SK-N-SH (cell line): ENCODE measurements at regions not wholly inside any gene's neighbourhood (a gene's known extent, or its start where the extent isn't known, plus 50 kb on each side); places are given as distances from the start of the nearest gene placed in this dataset.

Experiments
- CTCF ChIA-PET: fragments of 300-600, 350-600 bp; formaldehyde crosslinking; extraction: SDS; loops from one replicate; lab custom pipeline; 2021; lab: Yijun Ruan, JAX
- POLR2A ChIA-PET: fragments of 350-600 bp; sonication (Branson Sonifier 250); formaldehyde crosslinking; extraction: SDS; loops from one replicate; lab custom pipeline; 2020; ENCODE audit warnings: antibody characterized with exemption, inconsistent platforms; lab: Yijun Ruan, JAX
- DNase-seq: peaks from one replicate; pipeline ENCODE4 v3.0.0; 2012
- H2AFZ ChIP-seq: fragments of 200-600 bp; sonication (generic); 2 replicates; pipeline ENCODE4 v1.8.1; 2016; ENCODE audit warnings: antibody characterized with exemption, mild to moderate bottlenecking, low read depth
- H3F3A ChIP-seq: fragments of 200-600 bp; sonication (generic); replicated peaks from 2 replicates; pipeline ENCODE3; 2016; ENCODE audit warnings: antibody characterized with exemption, mild to moderate bottlenecking; ENCODE audit not compliant: insufficient read depth
- H3K27ac ChIP-seq, 2 experiments: fragments of 200-500 bp in 1 of 2; fragments of 200-600 bp in 1 of 2; sonication (Bioruptor generic) in 1 of 2; sonication (generic), shearing (Covaris generic) in 1 of 2; 2 replicates each; pipeline versions ENCODE4 v1.5.1 to v1.6.1; 2014 to 2016; ENCODE audit warnings: low read depth in 2 of 2, inconsistent platforms in 1 of 2, low read length in 1 of 2, mild to moderate bottlenecking in 1 of 2, mixed read lengths in 1 of 2
- H3K27me3 ChIP-seq: fragments of 200-600 bp; sonication (generic), shearing (Covaris generic); 2 replicates; pipeline ENCODE4 v1.6.1; 2016; ENCODE audit warnings: mixed run types; ENCODE audit not compliant: insufficient read depth
- H3K36me3 ChIP-seq, 2 experiments: fragments of 200-500 bp in 1 of 2; fragments of 200-600 bp in 1 of 2; sonication (Bioruptor generic) in 1 of 2; sonication (generic) in 1 of 2; replicated peaks in 1 of 2; 2 replicates each; pipeline versions ENCODE3 to v1.5.1; 2014 to 2016; ENCODE audit warnings: low read length in 1 of 2, mild to moderate bottlenecking in 1 of 2; ENCODE audit not compliant: insufficient read depth in 2 of 2, control insufficient read depth in 1 of 2
- H3K4me1 ChIP-seq, 2 experiments: fragments of 200-500 bp in 1 of 2; fragments of 200-600 bp in 1 of 2; sonication (Bioruptor generic) in 1 of 2; sonication (generic), shearing (Covaris generic) in 1 of 2; 2 replicates each; pipeline versions ENCODE4 v1.5.1 to v1.6.1; 2014 to 2016; ENCODE audit warnings: low read depth in 1 of 2, low read length in 1 of 2, mixed run types in 1 of 2; ENCODE audit not compliant: insufficient read depth in 2 of 2, control insufficient read depth in 1 of 2
- H3K4me2 ChIP-seq: fragments of 200-600 bp; sonication (generic), shearing (Covaris generic); 2 replicates; pipeline ENCODE4 v1.6.1; 2017; ENCODE audit warnings: mixed run types
- H3K4me3 ChIP-seq, 2 experiments: fragments of 200-500 bp in 1 of 2; fragments of 200-600 bp in 1 of 2; sonication (Bioruptor generic) in 1 of 2; sonication (generic), shearing (Covaris generic) in 1 of 2; 2 replicates each; pipeline versions ENCODE4 v1.5.1 to v1.8.1; 2014 to 2016; ENCODE audit warnings: low read depth in 2 of 2, inconsistent platforms in 1 of 2, low read length in 1 of 2, mild to moderate bottlenecking in 1 of 2, mixed read lengths in 1 of 2, moderate library complexity in 1 of 2
- H3K79me2 ChIP-seq: fragments of 200-600 bp; sonication (generic); 2 replicates; pipeline ENCODE4 v1.8.1; 2017; ENCODE audit warnings: mild to moderate bottlenecking; ENCODE audit not compliant: insufficient read depth
- H3K9ac ChIP-seq: fragments of 200-600 bp; sonication (generic); 2 replicates; pipeline ENCODE4 v1.6.1; 2017; ENCODE audit warnings: mixed run types
- H3K9me2 ChIP-seq: fragments of 200-600 bp; sonication (generic); 2 replicates; pipeline ENCODE4 v1.6.1; 2017; ENCODE audit warnings: mixed run types
- H3K9me3 ChIP-seq: fragments of 200-600 bp; sonication (generic); 2 replicates; pipeline ENCODE4 v1.6.1; 2017; ENCODE audit warnings: mixed run types, mild to moderate bottlenecking, moderate library complexity
- H4K20me1 ChIP-seq: fragments of 200-600 bp; sonication (generic); 2 replicates; pipeline ENCODE4 v1.6.1; 2017; ENCODE audit warnings: mild to moderate bottlenecking, mixed run types; ENCODE audit not compliant: insufficient read depth
- EZH2phosphoT487 ChIP-seq: fragments of 200-600 bp; sonication (generic); IDR thresholded peaks from 2 replicates; pipeline ENCODE4 v1.6.1; 2017; ENCODE audit warnings: low read depth, mixed run types, mild to moderate bottlenecking, antibody characterized with exemption, moderate library complexity, borderline replicate concordance
- GABPA ChIP-seq: IDR thresholded peaks from 2 replicates; pipeline ENCODE4 v1.4.0; 2012; ENCODE audit warnings: low read depth, mild to moderate bottlenecking
- JUND ChIP-seq: IDR thresholded peaks from 2 replicates; pipeline ENCODE4 v1.4.0; 2012
- MEF2A ChIP-seq: IDR thresholded peaks from 2 replicates; pipeline ENCODE4 v1.4.0; 2012; ENCODE audit warnings: low read depth, borderline replicate concordance
- RXRA ChIP-seq: IDR thresholded peaks from 2 replicates; pipeline ENCODE4 v1.4.0; 2012; ENCODE audit warnings: low read depth, mild to moderate bottlenecking, borderline replicate concordance
- SIN3A ChIP-seq: IDR thresholded peaks from 2 replicates; pipeline ENCODE4 v1.6.1; 2012; ENCODE audit warnings: low read depth, mild to moderate bottlenecking, low read length, moderate library complexity, borderline replicate concordance
- TCF12 ChIP-seq: IDR thresholded peaks from 2 replicates; pipeline ENCODE4 v1.4.0; 2012
- TEAD4 ChIP-seq: IDR thresholded peaks from 2 replicates; pipeline ENCODE4 v1.4.0; 2012; ENCODE audit warnings: mild to moderate bottlenecking, borderline replicate concordance; ENCODE audit not compliant: insufficient read depth
- YY1 ChIP-seq: IDR thresholded peaks from 2 replicates; pipeline ENCODE4 v1.4.0; 2012; ENCODE audit warnings: low read depth, mild to moderate bottlenecking
- TF ChIP-seq, protein P1 (sequence below): IDR thresholded peaks from 2 replicates; pipeline ENCODE4 v1.4.0; 2012; ENCODE audit warnings: low read depth, borderline replicate concordance
- TF ChIP-seq, protein P2 (sequence below): IDR thresholded peaks from 2 replicates; pipeline ENCODE4 v1.4.0; 2012; ENCODE audit warnings: low read depth
- TF ChIP-seq, protein P3 (sequence below): fragments of 150-350 bp; IDR thresholded peaks from 2 replicates; pipeline ENCODE4 v1.6.1; 2016; ENCODE audit warnings: mild to moderate bottlenecking, low read depth, low read length
- TF ChIP-seq, protein P4 (sequence below): IDR thresholded peaks from 2 replicates; pipeline ENCODE4 v1.4.0; 2012; ENCODE audit warnings: low read depth, borderline replicate concordance
- TF ChIP-seq, protein P5 (sequence below): IDR thresholded peaks from 2 replicates; pipeline ENCODE4; 2012
- TF ChIP-seq, protein P6 (sequence below): IDR thresholded peaks from 2 replicates; pipeline ENCODE4 v1.6.1; 2012; ENCODE audit warnings: mild to moderate bottlenecking, low read depth, low read length, moderate library complexity

DNA sequence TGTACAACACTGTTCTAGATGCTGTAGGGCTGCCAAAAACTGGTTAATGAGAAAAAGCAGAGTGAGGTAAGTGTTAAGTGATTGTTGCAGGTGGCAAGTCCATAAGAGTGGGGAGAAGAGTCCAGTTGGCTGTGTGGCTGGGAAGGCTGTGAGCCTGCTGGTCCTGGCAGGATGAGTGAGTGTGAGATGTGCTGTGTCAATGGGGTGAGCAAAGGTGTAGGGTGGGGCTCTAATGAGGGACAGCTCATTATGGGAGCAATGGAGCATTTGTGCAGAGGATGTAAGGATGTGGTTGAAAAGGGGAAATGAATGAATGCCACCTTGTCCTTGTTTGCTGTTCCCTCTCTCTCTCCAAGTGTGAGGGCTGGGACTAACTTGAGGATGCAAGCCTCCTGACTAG is 145.3 kb upstream of the ROPN1 start:
- Histone ChIP-seq H3K4me3 (no peak overlapping the region), H4K20me1 (peaks cover 12% of the 10 kb centered on the region; the same call in 1 of the 2 replicates), H3K36me3 (no peaks in the 10 kb centered on the region), H3K9ac (no peak overlapping the region), H3K4me1 (peaks cover 6 to 12% of the 10 kb centered on the region in 2 experiments; a peak in 1 of 4 replicates), H3K27ac (no peak overlapping the region), H2AFZ (no peak overlapping the region), H3K9me3 (no peaks in the 10 kb centered on the region), H3K4me2 (no peak overlapping the region), H3K9me2 (no peaks in the 10 kb centered on the region), H3K27me3 (no peaks in the 10 kb centered on the region), H3F3A (no peaks in the 10 kb centered on the region), H3K79me2 (peaks cover 5% of the 10 kb centered on the region; the same call in 1 of the 2 replicates)
- CTCF ChIA-PET: no interaction called here
- no peak for DNase-seq
- TF ChIP-seq MEF2A (no peak), JUND (no peak), TCF12 (no peak), SIN3A (no peak), GABPA (no peak), TEAD4 (no peak)
- TF ChIP-seq, protein P1, sequence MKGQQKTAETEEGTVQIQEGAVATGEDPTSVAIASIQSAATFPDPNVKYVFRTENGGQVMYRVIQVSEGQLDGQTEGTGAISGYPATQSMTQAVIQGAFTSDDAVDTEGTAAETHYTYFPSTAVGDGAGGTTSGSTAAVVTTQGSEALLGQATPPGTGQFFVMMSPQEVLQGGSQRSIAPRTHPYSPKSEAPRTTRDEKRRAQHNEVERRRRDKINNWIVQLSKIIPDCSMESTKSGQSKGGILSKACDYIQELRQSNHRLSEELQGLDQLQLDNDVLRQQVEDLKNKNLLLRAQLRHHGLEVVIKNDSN: no peak
- POLR2A ChIA-PET: no interaction called here

DNA sequence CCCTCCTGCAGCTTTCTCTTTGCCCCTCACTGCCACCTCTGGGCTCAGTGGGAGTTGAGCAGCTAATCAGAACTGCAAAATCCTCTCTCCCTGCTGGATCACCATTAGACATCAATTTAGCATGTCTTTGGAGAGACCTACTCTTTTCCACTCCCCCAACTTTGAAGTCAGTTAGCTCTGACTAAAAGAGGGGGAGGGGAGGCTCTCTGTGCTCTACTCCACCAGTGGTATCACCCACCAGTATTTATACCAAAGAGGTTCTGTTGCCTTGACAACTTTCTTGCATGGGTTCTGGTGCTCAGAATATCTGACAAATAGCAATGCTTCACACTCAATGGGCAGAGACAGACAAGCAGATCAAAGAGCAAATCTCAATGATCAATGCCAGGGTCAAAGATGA is 146.2 kb upstream of the ROPN1 start:
- H3K4me3 ChIP-seq: no peak overlapping the region
- peaks cover 6 to 9% of the 10 kb centered on the region in 2 experiments; a peak in 1 of 4 replicates for H3K4me1 ChIP-seq
- H2AFZ ChIP-seq: no peak overlapping the region
- TF ChIP-seq TEAD4 (no peak), TCF12 (no peak), RXRA (no peak), EZH2phosphoT487 (no peak), YY1 (no peak)
- TF ChIP-seq, protein P1: no peak
- TF ChIP-seq, protein P2, sequence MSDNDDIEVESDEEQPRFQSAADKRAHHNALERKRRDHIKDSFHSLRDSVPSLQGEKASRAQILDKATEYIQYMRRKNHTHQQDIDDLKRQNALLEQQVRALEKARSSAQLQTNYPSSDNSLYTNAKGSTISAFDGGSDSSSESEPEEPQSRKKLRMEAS: no peak
- TF ChIP-seq, protein P3, sequence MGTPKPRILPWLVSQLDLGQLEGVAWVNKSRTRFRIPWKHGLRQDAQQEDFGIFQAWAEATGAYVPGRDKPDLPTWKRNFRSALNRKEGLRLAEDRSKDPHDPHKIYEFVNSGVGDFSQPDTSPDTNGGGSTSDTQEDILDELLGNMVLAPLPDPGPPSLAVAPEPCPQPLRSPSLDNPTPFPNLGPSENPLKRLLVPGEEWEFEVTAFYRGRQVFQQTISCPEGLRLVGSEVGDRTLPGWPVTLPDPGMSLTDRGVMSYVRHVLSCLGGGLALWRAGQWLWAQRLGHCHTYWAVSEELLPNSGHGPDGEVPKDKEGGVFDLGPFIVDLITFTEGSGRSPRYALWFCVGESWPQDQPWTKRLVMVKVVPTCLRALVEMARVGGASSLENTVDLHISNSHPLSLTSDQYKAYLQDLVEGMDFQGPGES: no peak
- TF ChIP-seq, protein P4, sequence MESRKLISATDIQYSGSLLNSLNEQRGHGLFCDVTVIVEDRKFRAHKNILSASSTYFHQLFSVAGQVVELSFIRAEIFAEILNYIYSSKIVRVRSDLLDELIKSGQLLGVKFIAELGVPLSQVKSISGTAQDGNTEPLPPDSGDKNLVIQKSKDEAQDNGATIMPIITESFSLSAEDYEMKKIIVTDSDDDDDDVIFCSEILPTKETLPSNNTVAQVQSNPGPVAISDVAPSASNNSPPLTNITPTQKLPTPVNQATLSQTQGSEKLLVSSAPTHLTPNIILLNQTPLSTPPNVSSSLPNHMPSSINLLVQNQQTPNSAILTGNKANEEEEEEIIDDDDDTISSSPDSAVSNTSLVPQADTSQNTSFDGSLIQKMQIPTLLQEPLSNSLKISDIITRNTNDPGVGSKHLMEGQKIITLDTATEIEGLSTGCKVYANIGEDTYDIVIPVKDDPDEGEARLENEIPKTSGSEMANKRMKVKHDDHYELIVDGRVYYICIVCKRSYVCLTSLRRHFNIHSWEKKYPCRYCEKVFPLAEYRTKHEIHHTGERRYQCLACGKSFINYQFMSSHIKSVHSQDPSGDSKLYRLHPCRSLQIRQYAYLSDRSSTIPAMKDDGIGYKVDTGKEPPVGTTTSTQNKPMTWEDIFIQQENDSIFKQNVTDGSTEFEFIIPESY: no peak
- TF ChIP-seq, protein P5, sequence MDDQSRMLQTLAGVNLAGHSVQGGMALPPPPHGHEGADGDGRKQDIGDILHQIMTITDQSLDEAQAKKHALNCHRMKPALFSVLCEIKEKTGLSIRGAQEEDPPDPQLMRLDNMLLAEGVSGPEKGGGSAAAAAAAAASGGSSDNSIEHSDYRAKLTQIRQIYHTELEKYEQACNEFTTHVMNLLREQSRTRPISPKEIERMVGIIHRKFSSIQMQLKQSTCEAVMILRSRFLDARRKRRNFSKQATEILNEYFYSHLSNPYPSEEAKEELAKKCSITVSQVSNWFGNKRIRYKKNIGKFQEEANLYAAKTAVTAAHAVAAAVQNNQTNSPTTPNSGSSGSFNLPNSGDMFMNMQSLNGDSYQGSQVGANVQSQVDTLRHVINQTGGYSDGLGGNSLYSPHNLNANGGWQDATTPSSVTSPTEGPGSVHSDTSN: no peak
- TF ChIP-seq, protein P6, sequence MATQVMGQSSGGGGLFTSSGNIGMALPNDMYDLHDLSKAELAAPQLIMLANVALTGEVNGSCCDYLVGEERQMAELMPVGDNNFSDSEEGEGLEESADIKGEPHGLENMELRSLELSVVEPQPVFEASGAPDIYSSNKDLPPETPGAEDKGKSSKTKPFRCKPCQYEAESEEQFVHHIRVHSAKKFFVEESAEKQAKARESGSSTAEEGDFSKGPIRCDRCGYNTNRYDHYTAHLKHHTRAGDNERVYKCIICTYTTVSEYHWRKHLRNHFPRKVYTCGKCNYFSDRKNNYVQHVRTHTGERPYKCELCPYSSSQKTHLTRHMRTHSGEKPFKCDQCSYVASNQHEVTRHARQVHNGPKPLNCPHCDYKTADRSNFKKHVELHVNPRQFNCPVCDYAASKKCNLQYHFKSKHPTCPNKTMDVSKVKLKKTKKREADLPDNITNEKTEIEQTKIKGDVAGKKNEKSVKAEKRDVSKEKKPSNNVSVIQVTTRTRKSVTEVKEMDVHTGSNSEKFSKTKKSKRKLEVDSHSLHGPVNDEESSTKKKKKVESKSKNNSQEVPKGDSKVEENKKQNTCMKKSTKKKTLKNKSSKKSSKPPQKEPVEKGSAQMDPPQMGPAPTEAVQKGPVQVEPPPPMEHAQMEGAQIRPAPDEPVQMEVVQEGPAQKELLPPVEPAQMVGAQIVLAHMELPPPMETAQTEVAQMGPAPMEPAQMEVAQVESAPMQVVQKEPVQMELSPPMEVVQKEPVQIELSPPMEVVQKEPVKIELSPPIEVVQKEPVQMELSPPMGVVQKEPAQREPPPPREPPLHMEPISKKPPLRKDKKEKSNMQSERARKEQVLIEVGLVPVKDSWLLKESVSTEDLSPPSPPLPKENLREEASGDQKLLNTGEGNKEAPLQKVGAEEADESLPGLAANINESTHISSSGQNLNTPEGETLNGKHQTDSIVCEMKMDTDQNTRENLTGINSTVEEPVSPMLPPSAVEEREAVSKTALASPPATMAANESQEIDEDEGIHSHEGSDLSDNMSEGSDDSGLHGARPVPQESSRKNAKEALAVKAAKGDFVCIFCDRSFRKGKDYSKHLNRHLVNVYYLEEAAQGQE: no peak
- H3F3A ChIP-seq: no peaks in the 10 kb centered on the region
- no peak overlapping the region for H3K27ac ChIP-seq
- H3K27me3 ChIP-seq: no peaks in the 10 kb centered on the region
- ChIA-PET CTCF (no interaction called here), POLR2A (no interaction called here)
- no peaks in the 10 kb centered on the region for H3K9me2 ChIP-seq
- no peak for DNase-seq
- no peak overlapping the region for H3K4me2 ChIP-seq
- peaks cover 12% of the 10 kb centered on the region; the same call in 1 of the 2 replicates for H4K20me1 ChIP-seq
- H3K9me3 ChIP-seq: no peaks in the 10 kb centered on the region
- peaks cover 5% of the 10 kb centered on the region; the same call in 1 of the 2 replicates for H3K79me2 ChIP-seq
- H3K36me3 ChIP-seq: no peaks in the 10 kb centered on the region
- no peak overlapping the region for H3K9ac ChIP-seq
